Neural progenitor cell (in vitro differentiated cells): ENCODE measurements at regions not wholly inside any gene's neighbourhood (a gene's known extent, or its start where the extent isn't known, plus 50 kb on each side); places are given as distances from the start of the nearest gene placed in this dataset.

ENCODE experiments used
- DNase-seq: peaks from one replicate; pipeline ENCODE4 v3.0.0-alpha.2; 2016; ENCODE audit warnings: low spot score
- H2AFZ ChIP-seq: fragments of 200-600 bp; sonication (generic); replicated peaks from 2 replicates; pipeline ENCODE4 v1.6.1; 2016; ENCODE audit warnings: antibody characterized with exemption
- H3F3A ChIP-seq: fragments of 200-600 bp; sonication (generic); 2 replicates; pipeline ENCODE4 v1.6.1; 2016; ENCODE audit warnings: antibody characterized with exemption, low read depth
- H3K27ac ChIP-seq: fragments of 200-600 bp; sonication (generic); 2 replicates; pipeline ENCODE4 v1.5.1; 2016; ENCODE audit warnings: mild to moderate bottlenecking
- H3K27me3 ChIP-seq: fragments of 200-600 bp; sonication (generic); 2 replicates; pipeline ENCODE4 v1.6.1; 2016; ENCODE audit warnings: mild to moderate bottlenecking, moderate library complexity
- H3K36me3 ChIP-seq: fragments of 200-600 bp; sonication (generic); 2 replicates; pipeline ENCODE4 v1.5.1; 2016
- H3K4me1 ChIP-seq: fragments of 200-600 bp; sonication (generic); 2 replicates; pipeline ENCODE4 v1.6.1; 2016; ENCODE audit warnings: mixed run types
- H3K4me2 ChIP-seq: fragments of 200-600 bp; sonication (generic); 2 replicates; pipeline ENCODE4 v1.6.1; 2016
- H3K4me3 ChIP-seq: fragments of 200-600 bp; sonication (generic); 2 replicates; pipeline ENCODE4 v1.5.1; 2016
- H3K79me2 ChIP-seq: fragments of 200-600 bp; sonication (generic); 2 replicates; pipeline ENCODE4 v1.6.1; 2016; ENCODE audit warnings: low read depth
- H3K9ac ChIP-seq: fragments of 200-600 bp; sonication (generic); 2 replicates; pipeline ENCODE4 v1.6.1; 2016
- H3K9me3 ChIP-seq: fragments of 200-600 bp; sonication (generic); 2 replicates; pipeline ENCODE4 v1.5.1; 2016; ENCODE audit warnings: low read depth
- H4K20me1 ChIP-seq: fragments of 200-600 bp; sonication (generic); 2 replicates; pipeline ENCODE4 v1.6.1; 2016; ENCODE audit warnings: low read depth
- H3K27ac Mint-ChIP-seq: 3 replicates; pipeline ENCODE4 v1.8.0; 2021; ENCODE audit warnings: mixed read lengths
- H3K27me3 Mint-ChIP-seq: 2 replicates; pipeline ENCODE4 v1.8.0; 2022; ENCODE audit warnings: low read depth, mild to moderate bottlenecking, inconsistent platforms, moderate library complexity, mixed read lengths; ENCODE audit not compliant: insufficient read depth
- H3K36me3 Mint-ChIP-seq: 3 replicates; pipeline ENCODE4 v1.8.0; 2021; ENCODE audit warnings: mixed read lengths
- H3K4me1 Mint-ChIP-seq: 3 replicates; pipeline ENCODE4 v1.8.0; 2021; ENCODE audit warnings: mixed read lengths
- H3K4me3 Mint-ChIP-seq: 3 replicates; pipeline ENCODE4 v1.8.0; 2021; ENCODE audit warnings: mild to moderate bottlenecking, moderate library complexity, mixed read lengths
- H3K9me3 Mint-ChIP-seq: 3 replicates; pipeline ENCODE4 v1.8.0; 2020; ENCODE audit warnings: mixed read lengths
- CTCF ChIP-seq: fragments of 200-600 bp; sonication (generic); IDR thresholded peaks from 2 replicates; pipeline ENCODE4 v1.5.1; 2017; ENCODE audit warnings: antibody characterized with exemption, mild to moderate bottlenecking
- EZH2 ChIP-seq: fragments of 200-600 bp; sonication (generic); IDR thresholded peaks from 2 replicates; pipeline ENCODE4 v1.6.1; 2017; ENCODE audit warnings: antibody characterized with exemption, mild to moderate bottlenecking, moderate library complexity
- EZH2phosphoT487 ChIP-seq: fragments of 200-600 bp; sonication (generic); IDR thresholded peaks from 2 replicates; pipeline ENCODE4 v1.6.1; 2017; ENCODE audit warnings: antibody characterized with exemption

GRCh38 chr2:190805843-190806242 is 74.8 kb upstream of the GLS start:
- Histone ChIP-seq H3K9ac (no peak overlapping the region), H3K27me3 (no peaks in the 10 kb centered on the region), H3K9me3 (no peaks in the 10 kb centered on the region), H3K4me1 (no peaks in the 10 kb centered on the region), H3K4me2 (no peak overlapping the region), H3K27ac (no peak overlapping the region), H4K20me1 (no peaks in the 10 kb centered on the region), H3F3A (peaks cover 5% of the 10 kb centered on the region), H3K36me3 (no peaks in the 10 kb centered on the region), H3K4me3 (no peak overlapping the region), H3K79me2 (no peaks in the 10 kb centered on the region), H2AFZ (no peak overlapping the region)
- H3K27me3 Mint-ChIP-seq = no peaks in the 10 kb centered on the region
- DNase-seq = no peak
- no peaks in the 10 kb centered on the region for H3K36me3 Mint-ChIP-seq
- no peak overlapping the region for H3K27ac Mint-ChIP-seq
- H3K9me3 Mint-ChIP-seq = no peaks in the 10 kb centered on the region
- TF ChIP-seq EZH2 = no peak
- no peak for TF ChIP-seq EZH2phosphoT487
- TF ChIP-seq CTCF = no peak
- H3K4me1 Mint-ChIP-seq = peaks cover 6% of the 10 kb centered on the region
- no peak overlapping the region for H3K4me3 Mint-ChIP-seq

GRCh38 chr2:190807886-190808285 is 72.7 kb upstream of the GLS start:
- H3K79me2 ChIP-seq = no peaks in the 10 kb centered on the region
- H3K27ac ChIP-seq = no peak overlapping the region
- TF ChIP-seq CTCF (no peak), EZH2 (no peak), EZH2phosphoT487 (no peak)
- H3K27me3 ChIP-seq = no peaks in the 10 kb centered on the region
- H3K4me1 Mint-ChIP-seq = no peaks in the 10 kb centered on the region
- H3K36me3 ChIP-seq = no peaks in the 10 kb centered on the region
- H3K27me3 Mint-ChIP-seq = no peaks in the 10 kb centered on the region
- H3K36me3 Mint-ChIP-seq = no peaks in the 10 kb centered on the region
- H3K27ac Mint-ChIP-seq = no peak overlapping the region
- H4K20me1 ChIP-seq = no peaks in the 10 kb centered on the region
- no peak overlapping the region for H3K9ac ChIP-seq
- no peaks in the 10 kb centered on the region for H3K4me1 ChIP-seq
- H2AFZ ChIP-seq = no peak overlapping the region
- H3K9me3 ChIP-seq = no peaks in the 10 kb centered on the region
- H3K9me3 Mint-ChIP-seq = no peaks in the 10 kb centered on the region
- H3F3A ChIP-seq = peaks cover 5% of the 10 kb centered on the region
- DNase-seq = no peak
- no peak overlapping the region for H3K4me2 ChIP-seq
- H3K4me3 ChIP-seq = no peak overlapping the region
- no peak overlapping the region for H3K4me3 Mint-ChIP-seq

- Mint-ChIP-seq H3K4me3 (no peak overlapping the region), H3K27ac (no peak overlapping the region)
Measured at GRCh38 chr2:190809139-190809764, 71.4 kb upstream of the GLS start.

More at GRCh38 chr2:190809139-190809764, 71.4 kb upstream of the GLS start:
- no peaks in the 10 kb centered on the region for H3K36me3 ChIP-seq
- Mint-ChIP-seq H3K36me3 (no peaks in the 10 kb centered on the region), H3K9me3 (no peaks in the 10 kb centered on the region), H3K4me1 (no peaks in the 10 kb centered on the region), H3K27me3 (no peaks in the 10 kb centered on the region)
- H3K9me3 ChIP-seq = no peaks in the 10 kb centered on the region
- no peak overlapping the region for H3K4me2 ChIP-seq
- H3K4me1 ChIP-seq = no peaks in the 10 kb centered on the region
- no peaks in the 10 kb centered on the region for H4K20me1 ChIP-seq
- no peaks in the 10 kb centered on the region for H3K27me3 ChIP-seq
- TF ChIP-seq CTCF (no peak), EZH2 (no peak), EZH2phosphoT487 (no peak)
- no peak for DNase-seq
- H2AFZ ChIP-seq = no peak overlapping the region
- H3K9ac ChIP-seq = no peak overlapping the region
- H3K4me3 ChIP-seq = no peak overlapping the region
- no peak overlapping the region for H3K27ac ChIP-seq
- H3K79me2 ChIP-seq = no peaks in the 10 kb centered on the region
- H3F3A ChIP-seq = no peaks in the 10 kb centered on the region
